SK-N-SH treated with all-trans-retinoic acid at 6 μM for 48 hours (cell line): ENCODE measurements at regions not wholly inside any gene's neighbourhood (a gene's known extent, or its start where the extent isn't known, plus 50 kb on each side); places are given as distances from the start of the nearest gene placed in this dataset.

Experiments
- ESRRG ChIP-seq: fragments of 250-450 bp; sonication (Bioruptor Pico); IDR thresholded peaks from 2 replicates; pipeline ENCODE4 v1.6.1; 2021; ENCODE audit warnings: mild to moderate bottlenecking
- ZFP3 ChIP-seq: fragments of 250-450 bp; sonication (Bioruptor Pico); IDR thresholded peaks from 2 replicates; pipeline ENCODE4 v1.5.0; 2020; ENCODE audit warnings: mild to moderate bottlenecking, moderate library complexity

GRCh38 chr3:79896086-79896485 lies 128.3 kb upstream of the ROBO1 start:
- TF ChIP-seq ESRRG (no peak), ZFP3 (CRISPR knock-in tag) (no peak)
